PFSK-1 (cell line): ENCODE measurements at regions not wholly inside any gene's neighbourhood (a gene's known extent, or its start where the extent isn't known, plus 50 kb on each side); places are given as distances from the start of the nearest gene placed in this dataset.

Source experiments
- FOXP2 ChIP-seq: optimal IDR thresholded peaks from 2 replicates; pipeline ENCODE3; 2011; ENCODE audit warnings: borderline replicate concordance, control low read depth, inconsistent platforms; ENCODE audit not compliant: insufficient read depth; ENCODE audit errors: extremely low read length, extremely low read depth
- POLR2AphosphoS5 ChIP-seq: IDR thresholded peaks from 2 replicates; pipeline ENCODE4 v1.6.1; 2012; ENCODE audit warnings: low read depth, mild to moderate bottlenecking, control low read depth, low read length, moderate library complexity
- REST ChIP-seq, 2 experiments: IDR thresholded peaks; 2 replicates each; pipeline versions ENCODE4 v1.6.1 to v1.8.0; 2011 to 2012; ENCODE audit warnings: low read depth in 2 of 2, low read length in 2 of 2, control low read depth in 1 of 2, inconsistent platforms in 1 of 2, mild to moderate bottlenecking in 1 of 2, moderate library complexity in 1 of 2; ENCODE audit not compliant: insufficient read depth in 1 of 2
- TAF1 ChIP-seq: IDR thresholded peaks from 2 replicates; pipeline ENCODE4 v1.6.1; 2012; ENCODE audit warnings: low read length, control low read depth, borderline replicate concordance; ENCODE audit not compliant: insufficient read depth

- no peak for TF ChIP-seq REST (IDR thresholded peaks at IDR 0.05; ENCODE audit: insufficient read depth in 1 of 2, low read depth in 2 of 2, low read length in 2 of 2)
- no peak for TF ChIP-seq POLR2AphosphoS5
- TF ChIP-seq TAF1, result no peak
- TF ChIP-seq FOXP2, result no peak
These were observed 172.1 kb upstream of the ARL4C start for GRCh38 chr2:234669001-234669400.
